Liver (tissue), 8 donors: ENCODE measurements at regions not wholly inside any gene's neighbourhood (a gene's known extent, or its start where the extent isn't known, plus 50 kb on each side); places are given as distances from the start of the nearest gene placed in this dataset.

Experiments used
- DNase-seq: peaks from one replicate; pipeline ENCODE4 v3.0.0-alpha.2; 2017; ENCODE audit warnings: low spot score
- H3K27ac ChIP-seq, 2 donors: one replicate each; pipeline ENCODE4 v1.7.0; 2013; ENCODE audit warnings: inconsistent platforms in 2 of 2, low read length in 2 of 2, control low read depth in 1 of 2, low read depth in 1 of 2, mild to moderate bottlenecking in 1 of 2
- H3K27me3 ChIP-seq, 4 donors: one replicate each; pipeline versions ENCODE4 v1.6.1 to v1.7.0; 2013; ENCODE audit warnings: low read length in 3 of 4, inconsistent platforms in 1 of 4, mild to moderate bottlenecking in 1 of 4, moderate library complexity in 1 of 4; ENCODE audit not compliant: control insufficient read depth in 4 of 4, insufficient read depth in 4 of 4
- H3K36me3 ChIP-seq, 4 donors: one replicate each; pipeline versions ENCODE4 v1.6.1 to v1.7.0; 2013; ENCODE audit warnings: low read length in 3 of 4, mild to moderate bottlenecking in 3 of 4, low read depth in 1 of 4, moderate library complexity in 1 of 4; ENCODE audit not compliant: control insufficient read depth in 4 of 4, insufficient read depth in 3 of 4
- H3K4me1 ChIP-seq, 4 donors: one replicate each; pipeline versions ENCODE4 v1.6.1 to v1.7.0; 2013; ENCODE audit warnings: low read length in 3 of 4, mild to moderate bottlenecking in 3 of 4, moderate library complexity in 1 of 4; ENCODE audit not compliant: control insufficient read depth in 4 of 4, insufficient read depth in 4 of 4
- H3K4me3 ChIP-seq, 3 donors: one replicate each; pipeline versions ENCODE4 v1.6.1 to v1.7.0; 2013; ENCODE audit warnings: low read length in 3 of 3, control low read depth in 1 of 3, low read depth in 1 of 3, mild to moderate bottlenecking in 1 of 3
- H3K9ac ChIP-seq, 2 donors: one replicate each; pipeline ENCODE4 v1.7.0; 2013; ENCODE audit warnings: low read length in 2 of 2, mild to moderate bottlenecking in 2 of 2, moderate library complexity in 2 of 2, control low read depth in 1 of 2, low read depth in 1 of 2
- H3K9me3 ChIP-seq, 4 donors: one replicate each; pipeline versions ENCODE4 v1.6.1 to v1.7.0; 2013; ENCODE audit warnings: low read length in 3 of 4; ENCODE audit not compliant: control insufficient read depth in 4 of 4
- CTCF ChIP-seq: fragments of 150-350 bp; IDR thresholded peaks from 2 replicates; pipeline ENCODE4 v1.5.1; 2017; ENCODE audit warnings: improper control_type of control experiment, low read depth, low read length; ENCODE audit not compliant: missing input control
- EGR1 ChIP-seq, 2 donors: IDR thresholded peaks; 2 replicates each; pipeline ENCODE4 v1.6.1; 2016 to 2018; ENCODE audit warnings: antibody characterized with exemption in 2 of 2, low read depth in 2 of 2
- FOXA1 ChIP-seq: IDR thresholded peaks from 2 replicates; pipeline ENCODE4 v1.6.1; 2016; ENCODE audit warnings: antibody characterized with exemption
- FOXA2 ChIP-seq: IDR thresholded peaks from 2 replicates; pipeline ENCODE4 v1.6.1; 2016; ENCODE audit warnings: antibody characterized with exemption
- GABPA ChIP-seq, 2 donors: IDR thresholded peaks in 1 of 2; conservative IDR thresholded peaks in 1 of 2; 2 replicates each; pipeline ENCODE4 v1.6.1; 2016; ENCODE audit warnings: antibody characterized with exemption in 2 of 2, mild to moderate bottlenecking in 1 of 2, moderate library complexity in 1 of 2
- HNF4A ChIP-seq, 2 donors: conservative IDR thresholded peaks; 2 replicates each; pipeline ENCODE4 v1.6.1; 2016; ENCODE audit warnings: antibody characterized with exemption in 2 of 2, mild to moderate bottlenecking in 2 of 2
- JUND ChIP-seq, 2 donors: IDR thresholded peaks; 2 replicates each; pipeline ENCODE4 v1.6.1; 2016; ENCODE audit warnings: antibody characterized with exemption in 2 of 2
- NR2F2 ChIP-seq: IDR thresholded peaks from 2 replicates; pipeline ENCODE4 v1.6.1; 2016; ENCODE audit warnings: antibody characterized with exemption
- RAD21 ChIP-seq, 2 donors: IDR thresholded peaks; 2 replicates each; pipeline ENCODE4 v1.6.1; 2016; ENCODE audit warnings: antibody characterized with exemption in 2 of 2, mild to moderate bottlenecking in 2 of 2
- REST ChIP-seq: IDR thresholded peaks from 2 replicates; pipeline ENCODE4 v1.6.1; 2016; ENCODE audit warnings: antibody characterized with exemption, mild to moderate bottlenecking
- RXRA ChIP-seq, 2 donors: IDR thresholded peaks; 2 replicates each; pipeline ENCODE4 v1.6.1; 2017 to 2018; ENCODE audit warnings: antibody characterized with exemption in 2 of 2, mild to moderate bottlenecking in 1 of 2
- SP1 ChIP-seq: IDR thresholded peaks from 2 replicates; pipeline ENCODE4 v1.6.1; 2018; ENCODE audit warnings: antibody characterized with exemption, mild to moderate bottlenecking
- TAF1 ChIP-seq: conservative IDR thresholded peaks from 2 replicates; pipeline ENCODE4 v1.6.1; 2016; ENCODE audit warnings: antibody characterized with exemption, mild to moderate bottlenecking
- YY1 ChIP-seq: IDR thresholded peaks from 2 replicates; pipeline ENCODE4 v1.6.1; 2016; ENCODE audit warnings: antibody characterized with exemption, mild to moderate bottlenecking
- ZBTB33 ChIP-seq: IDR thresholded peaks from 2 replicates; pipeline ENCODE4 v1.6.1; 2016; ENCODE audit warnings: antibody characterized with exemption
- WGBS: extraction: QIAGEN DNeasy Blood & Tissue Kit; methylation state at CpG from one replicate; pipeline ENCODE4 v1.1.7; 2013; 5-methylcytosine and 5-hydroxymethylcytosine counted together
- TF ChIP-seq, protein P1 (sequence below): IDR thresholded peaks from 2 replicates; pipeline ENCODE4 v1.6.1; 2016; ENCODE audit warnings: antibody characterized with exemption
- donor health status: healthy.
- donor health status: healthy.
- donor health status: healthy.
- donor health status: healthy.
- donor health status: healthy.

DNA sequence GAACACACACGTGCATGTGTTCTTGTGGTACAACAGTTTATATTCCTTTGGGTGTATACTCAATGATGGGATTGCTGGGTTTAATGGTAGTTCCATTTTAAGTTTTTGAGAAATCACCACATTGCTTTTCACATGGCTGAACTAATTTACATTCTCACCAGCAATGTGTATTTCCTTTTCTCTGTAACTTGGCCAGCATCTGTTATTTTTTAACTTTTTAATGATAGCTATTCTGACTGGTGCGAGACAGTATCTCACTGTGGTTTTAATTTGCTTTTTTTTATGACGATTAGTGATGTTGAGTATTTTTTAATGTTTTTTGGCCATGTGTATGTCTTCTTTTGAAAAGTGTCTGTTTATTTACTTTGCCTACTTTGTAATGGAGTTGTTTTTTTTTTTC is 256.6 kb downstream of the ZWINT start (continued):
- TF ChIP-seq NR2F2 (no peak), FOXA1 (no peak), SP1 (no peak), RXRA (IDR thresholded peaks at IDR 0.05) (no peak), TAF1 (no peak), REST (no peak)

- TF ChIP-seq CTCF (no peak), RAD21 (IDR thresholded peaks at IDR 0.05) (no peak), EGR1 (IDR thresholded peaks at IDR 0.05; ENCODE audit: low read depth in 2 of 2) (no peak), SP1 (no peak), FOXA2 (no peak), TAF1 (no peak), RXRA (IDR thresholded peaks at IDR 0.05) (no peak), HNF4A (conservative IDR thresholded peaks at IDR 0.05) (no peak), ZBTB33 (no peak), JUND (IDR thresholded peaks at IDR 0.05) (no peak), YY1 (no peak), GABPA (IDR thresholded peaks at IDR 0.05 in 1 of 2, conservative IDR thresholded peaks at IDR 0.05 in 1 of 2) (no peak), REST (no peak)
- TF ChIP-seq, protein P1, sequence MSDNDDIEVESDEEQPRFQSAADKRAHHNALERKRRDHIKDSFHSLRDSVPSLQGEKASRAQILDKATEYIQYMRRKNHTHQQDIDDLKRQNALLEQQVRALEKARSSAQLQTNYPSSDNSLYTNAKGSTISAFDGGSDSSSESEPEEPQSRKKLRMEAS: no peak
- WGBS: 67% methylated on average over 2 of the region's 2 CpGs
These were observed 264.9 kb downstream of the ZWINT start for GRCh38 chr10:56096226-56096517.

More at GRCh38 chr10:56096226-56096517, 264.9 kb downstream of the ZWINT start:
- Histone ChIP-seq H3K9ac (no peak overlapping the region), H3K27me3 (no peaks in the 10 kb centered on the region), H3K9me3 (no peaks in the 10 kb centered on the region), H3K4me3 (no peak overlapping the region), H3K27ac (no peak overlapping the region), H3K4me1 (peaks cover 0 to 2% (median 0%) of the 10 kb centered on the region in 4 donors), H3K36me3 (no peaks in the 10 kb centered on the region)
- no peak for DNase-seq
